H9 (cell line): ENCODE measurements at regions not wholly inside any gene's neighbourhood (a gene's known extent, or its start where the extent isn't known, plus 50 kb on each side); places are given as distances from the start of the nearest gene placed in this dataset.

Experiments used
- DNase-seq: peaks from one replicate; pipeline ENCODE4 v3.0.0-alpha.2; 2017
- H2AFZ ChIP-seq: one replicate; pipeline ENCODE4 v1.6.1; 2013; ENCODE audit warnings: mild to moderate bottlenecking, low read length, control low read depth, moderate library complexity
- H2AK5ac ChIP-seq: 2 replicates; pipeline ENCODE4 v1.6.1; 2013; ENCODE audit warnings: low read length, control low read depth, mixed read lengths; ENCODE audit not compliant: insufficient read length
- H2BK120ac ChIP-seq: one replicate; pipeline ENCODE4 v1.6.1; 2013; ENCODE audit warnings: low read depth, mild to moderate bottlenecking, low read length, control low read depth, inconsistent platforms; ENCODE audit not compliant: poor library complexity, severe bottlenecking
- H2BK12ac ChIP-seq: 2 replicates; pipeline ENCODE4 v1.6.1; 2013; ENCODE audit warnings: low read length, control low read depth, mixed read lengths, low read depth; ENCODE audit not compliant: insufficient read length
- H2BK15ac ChIP-seq: 2 replicates; pipeline ENCODE4 v1.6.1; 2013; ENCODE audit warnings: low read depth, low read length, control low read depth
- H2BK20ac ChIP-seq: one replicate; pipeline ENCODE4 v1.6.1; 2013; ENCODE audit warnings: low read depth, mild to moderate bottlenecking, low read length, control low read depth, inconsistent platforms; ENCODE audit not compliant: poor library complexity, severe bottlenecking
- H2BK5ac ChIP-seq: 2 replicates; pipeline ENCODE4 v1.6.1; 2013; ENCODE audit warnings: low read length, control low read depth, mixed read lengths; ENCODE audit not compliant: insufficient read length
- H3K14ac ChIP-seq: 2 replicates; pipeline ENCODE4 v1.6.1; 2013; ENCODE audit warnings: low read length, control low read depth; ENCODE audit not compliant: insufficient read depth
- H3K18ac ChIP-seq: 2 replicates; pipeline ENCODE4 v1.6.1; 2013; ENCODE audit warnings: low read depth, mild to moderate bottlenecking, mixed read lengths, low read length, control low read depth; ENCODE audit not compliant: insufficient read length
- H3K23ac ChIP-seq: 2 replicates; pipeline ENCODE4 v1.6.1; 2013; ENCODE audit warnings: low read length, control low read depth, mixed read lengths, low read depth; ENCODE audit not compliant: insufficient read length
- H3K23me2 ChIP-seq: 2 replicates; pipeline ENCODE4 v1.6.1; 2013; ENCODE audit warnings: low read depth, mild to moderate bottlenecking, mixed read lengths, low read length, control low read depth; ENCODE audit not compliant: insufficient read length, poor library complexity, severe bottlenecking
- H3K27ac ChIP-seq: 2 replicates; pipeline ENCODE4 v1.5.1; 2013; ENCODE audit warnings: low read length, control low read depth, mixed read lengths, low read depth; ENCODE audit not compliant: insufficient read length
- H3K27me3 ChIP-seq: 2 replicates; pipeline ENCODE4 v1.6.1; 2013; ENCODE audit warnings: low read length, control low read depth, inconsistent platforms; ENCODE audit not compliant: insufficient read depth
- H3K4ac ChIP-seq: 2 replicates; pipeline ENCODE4 v1.6.1; 2013; ENCODE audit warnings: low read depth, mild to moderate bottlenecking, control low read depth, inconsistent platforms, low read length, moderate library complexity
- H3K4me1 ChIP-seq: 2 replicates; pipeline ENCODE4 v1.6.1; 2013; ENCODE audit warnings: low read length, control low read depth, inconsistent platforms; ENCODE audit not compliant: insufficient read depth
- H3K4me2 ChIP-seq: 2 replicates; pipeline ENCODE4 v1.6.1; 2013; ENCODE audit warnings: low read length, control low read depth, mixed read lengths; ENCODE audit not compliant: insufficient read length, insufficient read depth
- H3K56ac ChIP-seq: 2 replicates; pipeline ENCODE4 v1.6.1; 2013; ENCODE audit warnings: low read depth, mild to moderate bottlenecking, mixed read lengths, low read length, control low read depth; ENCODE audit not compliant: insufficient read length
- H3K79me1 ChIP-seq: 2 replicates; pipeline ENCODE4 v1.6.1; 2013; ENCODE audit warnings: low read depth, mild to moderate bottlenecking, moderate library complexity, low read length, control low read depth, inconsistent platforms; ENCODE audit not compliant: insufficient read depth, poor library complexity, severe bottlenecking
- H3K79me2 ChIP-seq: 2 replicates; pipeline ENCODE4 v1.6.1; 2013; ENCODE audit warnings: low read length, control low read depth, inconsistent platforms; ENCODE audit not compliant: insufficient read depth
- H3K9ac ChIP-seq: 2 replicates; pipeline ENCODE4 v1.6.1; 2013; ENCODE audit warnings: low read length, control low read depth, mixed read lengths; ENCODE audit not compliant: insufficient read length; ENCODE audit errors: extremely low read depth
- H3K9me3 ChIP-seq: one replicate; pipeline ENCODE4 v1.6.1; 2013; ENCODE audit warnings: low read depth, low read length, inconsistent platforms; ENCODE audit not compliant: control insufficient read depth
- H3T11ph ChIP-seq: one replicate; pipeline ENCODE4 v1.6.1; 2013; ENCODE audit warnings: mild to moderate bottlenecking, low read length, control low read depth, inconsistent platforms
- H4K20me1 ChIP-seq: one replicate; pipeline ENCODE4 v1.6.1; 2013; ENCODE audit not compliant: control insufficient read depth, insufficient read length, insufficient read depth
- H4K5ac ChIP-seq: 2 replicates; pipeline ENCODE4 v1.6.1; 2013; ENCODE audit warnings: low read depth, mild to moderate bottlenecking, mixed read lengths, low read length, control low read depth; ENCODE audit not compliant: insufficient read length
- H4K8ac ChIP-seq: replicated peaks from 2 replicates; pipeline ENCODE4 v1.6.1; 2013; ENCODE audit warnings: low read length, control low read depth, mixed read lengths, low read depth; ENCODE audit not compliant: insufficient read length
- H4K91ac ChIP-seq: 2 replicates; pipeline ENCODE4 v1.6.1; 2013; ENCODE audit warnings: low read depth, mild to moderate bottlenecking, moderate library complexity, mixed read lengths, low read length, control low read depth; ENCODE audit not compliant: insufficient read length
- H3K27ac Mint-ChIP-seq, 3 experiments: 2 replicates in 2 of 3; 3 replicates in 1 of 3; pipeline ENCODE4 v1.8.0; 2020 to 2021; ENCODE audit warnings: mixed read lengths in 3 of 3, mild to moderate bottlenecking in 1 of 3, moderate library complexity in 1 of 3
- H3K27me3 Mint-ChIP-seq: 2 replicates; pipeline ENCODE4 v1.8.0; 2021; ENCODE audit warnings: low read depth, mild to moderate bottlenecking, moderate library complexity, mixed read lengths
- H3K36me3 Mint-ChIP-seq, 3 experiments: 2 replicates in 2 of 3; 3 replicates in 1 of 3; pipeline ENCODE4 v1.8.0; 2020 to 2021; ENCODE audit warnings: low read depth in 3 of 3, mixed read lengths in 3 of 3; ENCODE audit not compliant: insufficient read depth in 1 of 3
- H3K4me1 Mint-ChIP-seq, 2 experiments: 2 replicates each; pipeline ENCODE4 v1.8.0; 2020; ENCODE audit warnings: mixed read lengths in 2 of 2
- H3K4me3 Mint-ChIP-seq, 2 experiments: 2 replicates in 1 of 2; 3 replicates in 1 of 2; pipeline ENCODE4 v1.8.0; 2020 to 2021; ENCODE audit warnings: mild to moderate bottlenecking in 2 of 2, mixed read lengths in 2 of 2, moderate library complexity in 1 of 2
- H3K9me3 Mint-ChIP-seq, 2 experiments: 2 replicates in 1 of 2; 3 replicates in 1 of 2; pipeline ENCODE4 v1.8.0; 2020; ENCODE audit warnings: mild to moderate bottlenecking in 2 of 2, mixed read lengths in 2 of 2, moderate library complexity in 1 of 2
- CTCF ChIP-seq: fragments of 200-600 bp; sonication (generic); conservative IDR thresholded peaks from 3 replicates; pipeline ENCODE4 v1.8.0; 2021; ENCODE audit warnings: antibody characterized with exemption, mild to moderate bottlenecking
- WGBS: extraction: QIAGEN DNeasy Blood & Tissue Kit; methylation state at CpG from one replicate; pipeline ENCODE4 v1.1.7; 2013; ENCODE audit warnings: missing lambda C conversion rate, low lambda C conversion rate, mixed read lengths; ENCODE audit not compliant: insufficient read length; ENCODE audit errors: extremely low coverage; 5-methylcytosine and 5-hydroxymethylcytosine counted together

GRCh38 chr1:218866507-218866906 is 307.2 kb upstream of the LYPLAL1 start:
- no peak overlapping the region for H3K23ac ChIP-seq
- no peak overlapping the region for H4K8ac ChIP-seq
- Mint-ChIP-seq H3K36me3 (no peaks in the 10 kb centered on the region), H3K4me1 (no peaks in the 10 kb centered on the region), H3K9me3 (no peaks in the 10 kb centered on the region), H3K27ac (0 out of 7 replicates have a peak overlapping the region, but pooled peaks of 1 of the 3 experiments have one; percentile 32), H3K4me3 (no peak overlapping the region), H3K27me3 (no peaks in the 10 kb centered on the region)
- no peak overlapping the region for H3K9ac ChIP-seq
- H2BK12ac ChIP-seq: no peak overlapping the region
- H4K20me1 ChIP-seq: no peaks in the 10 kb centered on the region
- H3K79me1 ChIP-seq: no peaks in the 10 kb centered on the region
- no peaks in the 10 kb centered on the region for H3K4me1 ChIP-seq
- H3K4ac ChIP-seq: no peak overlapping the region
- no peak overlapping the region for H4K5ac ChIP-seq
- no peak overlapping the region for H3K18ac ChIP-seq
- H3T11ph ChIP-seq: no peak overlapping the region
- no peak overlapping the region for H2BK5ac ChIP-seq
- H3K79me2 ChIP-seq: no peaks in the 10 kb centered on the region
- no peak overlapping the region for H3K4me2 ChIP-seq
- H3K56ac ChIP-seq: no peak overlapping the region
- no peak overlapping the region for H2BK20ac ChIP-seq
- H2BK120ac ChIP-seq: no peak overlapping the region
- H3K9me3 ChIP-seq: no peaks in the 10 kb centered on the region
- H4K91ac ChIP-seq: no peak overlapping the region
- H3K27me3 ChIP-seq: no peaks in the 10 kb centered on the region
- no peaks in the 10 kb centered on the region for H3K23me2 ChIP-seq
- no peak overlapping the region for H3K27ac ChIP-seq
- H2AK5ac ChIP-seq: no peak overlapping the region
- no peak for DNase-seq
- no peak overlapping the region for H2AFZ ChIP-seq
- H3K14ac ChIP-seq: no peak overlapping the region
- no CpG with 5 or more reads among the region's 1 CpG for WGBS
- no peak overlapping the region for H2BK15ac ChIP-seq
- no peak for TF ChIP-seq CTCF
